HG02970 (cell line): ENCODE measurements at regions not wholly inside any gene's neighbourhood (a gene's known extent, or its start where the extent isn't known, plus 50 kb on each side); places are given as distances from the start of the nearest gene placed in this dataset.

ENCODE experiments used
- ATAC-seq: cut with Tn5 transposase; IDR thresholded peaks from one replicate; pipeline ENCODE4 v1.9.1; 2021; ENCODE audit warnings: mild to moderate bottlenecking, moderate library complexity, moderate number of reproducible peaks; ENCODE audit not compliant: unreplicated experiment, low FRiP score

DNA sequence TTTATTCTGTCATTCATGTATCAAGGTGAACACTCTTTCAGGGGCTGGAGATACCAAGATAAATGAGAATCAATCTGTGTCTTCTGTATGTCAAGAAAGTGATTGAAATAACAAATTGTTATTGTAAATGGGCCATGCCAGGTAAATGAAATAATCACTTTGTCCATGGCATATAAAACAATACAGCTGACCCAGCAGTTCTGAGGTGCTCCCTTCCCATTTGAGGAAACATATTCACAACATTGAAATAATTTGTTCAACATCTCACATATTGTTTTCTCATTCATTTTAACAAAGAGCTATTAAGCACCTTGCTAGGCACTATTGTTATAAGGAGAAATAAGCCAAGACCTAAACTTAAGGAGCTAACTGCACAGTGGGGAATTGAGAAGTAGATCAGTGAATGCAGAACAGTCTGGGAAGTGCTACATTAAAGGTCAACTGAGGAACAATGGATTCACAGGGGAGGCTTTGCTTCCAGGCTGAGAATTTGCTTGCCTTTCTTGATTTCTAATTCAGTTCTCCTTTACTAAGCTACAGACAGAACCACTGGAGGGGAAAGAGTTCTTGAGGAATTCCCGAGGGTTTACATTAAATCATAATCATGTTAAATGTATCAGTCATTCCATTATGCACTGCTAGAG lies 806.3 kb upstream of the ARPP21 start:
- no peak for ATAC-seq

- no peak for ATAC-seq
These were observed 801.2 kb upstream of the ARPP21 start for GRCh38 chr3:34837848-34838741.

DNA sequence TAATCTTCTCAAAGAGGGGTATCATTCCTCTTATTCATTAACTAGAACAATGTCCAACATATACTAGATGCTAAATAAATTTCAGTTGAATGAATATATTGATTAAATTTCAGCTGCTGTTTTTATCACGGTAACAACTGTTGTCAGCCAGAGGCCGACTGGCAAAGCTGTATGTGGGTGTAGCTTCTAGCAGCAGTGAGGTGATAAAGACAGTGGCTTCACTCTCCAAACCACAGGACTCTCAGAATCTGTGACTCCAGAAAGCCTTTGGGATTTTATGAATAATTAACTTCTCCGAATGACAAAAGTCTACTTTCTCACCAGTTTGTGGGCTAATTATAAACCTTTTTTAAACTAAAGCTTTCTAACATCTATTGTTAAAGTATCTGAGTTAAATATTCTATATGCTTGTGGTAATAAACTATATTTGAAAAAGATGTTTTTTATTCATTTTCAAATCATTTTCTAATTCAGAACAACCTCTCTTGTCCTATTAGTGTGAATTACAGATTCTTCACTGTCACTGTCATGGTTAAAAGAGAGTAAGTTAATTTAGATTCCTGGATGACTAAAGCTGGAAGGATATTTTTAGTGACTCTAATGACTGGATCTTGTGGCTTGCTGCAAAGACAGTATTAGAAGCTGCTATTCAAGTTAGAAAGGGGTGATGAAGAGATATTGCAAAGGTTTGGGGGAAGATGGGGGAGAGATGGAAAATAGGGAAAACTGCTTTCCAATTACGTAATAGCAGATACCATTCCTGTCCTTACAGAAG lies 796.4 kb upstream of the ARPP21 start:
- no peak for ATAC-seq

DNA sequence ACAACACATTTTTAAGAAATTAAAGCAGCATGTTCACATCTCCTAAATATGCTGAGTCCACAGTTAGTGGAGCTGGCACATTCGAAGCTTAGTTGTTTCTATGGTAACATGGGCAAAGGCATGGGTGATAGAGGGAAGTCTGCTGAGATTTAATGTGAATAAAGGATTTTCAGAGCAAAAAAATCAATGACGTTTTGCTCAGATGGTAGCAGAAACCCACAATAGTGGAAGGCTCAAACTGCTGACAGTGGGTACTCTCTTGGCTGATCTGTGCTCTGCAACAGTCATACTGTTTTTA lies 795.1 kb upstream of the ARPP21 start:
- no peak for ATAC-seq

DNA sequence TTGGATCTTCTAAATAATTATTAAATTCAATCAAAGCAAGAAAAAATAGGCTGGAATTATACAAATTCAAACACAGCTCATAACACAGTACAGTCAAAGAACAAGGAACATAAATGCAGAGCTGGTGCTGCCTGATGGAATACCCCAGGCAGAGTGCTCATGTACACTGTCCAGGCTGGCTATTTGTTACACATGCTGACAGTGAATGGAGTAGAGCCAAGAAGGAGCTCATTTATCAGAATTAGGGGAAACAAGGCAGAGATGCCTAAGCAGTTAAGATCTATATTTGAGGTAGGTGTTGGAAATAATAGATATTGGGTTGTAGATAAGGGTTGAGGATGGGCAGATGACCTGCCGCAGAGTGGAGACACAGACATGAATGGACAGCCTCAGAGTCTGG lies 788.2 kb upstream of the ARPP21 start:
- ATAC-seq: no peak

GRCh38 chr3:34852844-34853439 lies 786.4 kb upstream of the ARPP21 start:
- ATAC-seq: no peak

DNA sequence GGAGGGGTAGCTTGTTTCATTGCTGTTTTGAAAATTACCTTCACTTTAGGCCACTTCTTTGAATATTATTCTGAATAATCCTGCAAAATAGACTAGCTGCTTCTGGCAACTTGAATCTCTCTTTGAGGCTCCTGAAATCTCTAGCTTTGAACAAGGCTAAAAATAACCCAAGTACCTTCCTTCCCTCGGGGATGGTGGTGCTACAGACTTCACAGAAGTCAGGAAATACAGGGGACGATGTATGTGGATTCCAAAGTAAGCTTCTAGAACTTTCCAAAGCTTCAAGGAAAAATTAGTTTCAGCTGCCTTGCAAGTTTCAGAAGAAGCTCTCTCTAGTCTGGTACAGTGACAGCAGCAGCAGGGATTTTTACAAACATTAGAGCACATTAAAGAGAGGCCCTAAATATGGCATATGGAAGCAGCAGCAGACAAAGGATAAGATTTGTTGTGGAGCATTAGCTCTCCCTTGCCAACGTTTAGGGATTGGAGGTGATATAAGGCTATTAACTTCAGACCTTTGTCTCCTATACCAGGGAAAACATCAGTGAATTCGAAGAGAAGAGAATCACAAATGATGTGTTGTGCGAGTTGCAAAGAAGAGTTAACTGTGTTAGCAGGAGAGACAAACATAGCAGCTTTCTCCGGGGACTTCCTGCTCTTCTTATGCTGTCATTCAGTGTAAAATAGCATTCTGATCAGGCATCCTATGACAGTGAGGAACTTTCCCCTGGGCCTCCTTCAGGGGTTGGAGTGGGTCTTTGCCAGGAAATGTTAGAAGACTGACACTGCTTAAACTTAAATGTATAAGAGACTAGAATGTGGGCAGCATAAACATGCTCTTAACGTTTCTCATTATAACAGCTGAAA lies 783.0 kb upstream of the ARPP21 start:
- ATAC-seq: no peak

GRCh38 chr3:34858067-34858660 lies 781.2 kb upstream of the ARPP21 start:
- ATAC-seq: no peak

GRCh38 chr3:34859746-34860145 lies 779.6 kb upstream of the ARPP21 start:
- ATAC-seq: no peak

DNA sequence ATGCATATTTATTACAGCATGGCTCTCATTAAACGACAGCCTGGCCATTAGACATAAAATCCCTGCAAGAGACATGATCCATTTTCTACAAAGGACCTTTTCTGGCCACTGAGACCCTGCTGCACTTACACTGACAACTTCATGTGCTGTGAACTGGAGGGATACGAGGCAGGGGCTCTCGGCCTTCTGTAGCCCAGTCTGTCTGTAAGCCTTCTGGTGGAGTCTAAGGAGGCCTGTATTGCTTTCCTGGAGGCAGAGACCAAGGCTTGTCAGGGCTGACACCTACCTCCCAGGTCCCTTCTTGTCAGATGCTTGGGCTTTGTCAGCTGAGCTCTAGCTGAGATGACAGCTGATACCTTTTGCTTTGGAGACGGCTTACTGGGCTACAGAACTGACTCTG lies 776.9 kb upstream of the ARPP21 start:
- no peak for ATAC-seq

DNA sequence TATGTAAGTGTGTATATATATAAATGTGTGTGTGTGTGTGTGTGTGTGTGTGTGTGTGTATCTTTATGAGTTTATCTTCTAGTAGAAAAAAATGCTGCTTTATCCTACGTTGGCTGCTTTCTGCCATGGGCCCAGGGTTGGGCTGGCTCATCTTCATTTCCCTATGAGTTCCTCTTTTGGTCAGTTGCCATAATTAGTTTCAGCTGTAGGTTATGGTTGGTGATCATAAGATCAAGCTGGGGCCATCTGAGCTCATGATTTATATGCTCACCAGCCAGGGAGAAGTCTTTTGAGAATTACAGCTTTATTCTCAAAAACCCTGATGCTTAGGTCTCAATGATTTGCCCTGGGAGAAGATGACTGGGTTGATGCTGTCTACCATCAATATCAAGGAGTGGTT lies 775.8 kb upstream of the ARPP21 start:
- ATAC-seq: no peak

- ATAC-seq: no peak
These were observed 775.3 kb upstream of the ARPP21 start for GRCh38 chr3:34864011-34864410.

DNA sequence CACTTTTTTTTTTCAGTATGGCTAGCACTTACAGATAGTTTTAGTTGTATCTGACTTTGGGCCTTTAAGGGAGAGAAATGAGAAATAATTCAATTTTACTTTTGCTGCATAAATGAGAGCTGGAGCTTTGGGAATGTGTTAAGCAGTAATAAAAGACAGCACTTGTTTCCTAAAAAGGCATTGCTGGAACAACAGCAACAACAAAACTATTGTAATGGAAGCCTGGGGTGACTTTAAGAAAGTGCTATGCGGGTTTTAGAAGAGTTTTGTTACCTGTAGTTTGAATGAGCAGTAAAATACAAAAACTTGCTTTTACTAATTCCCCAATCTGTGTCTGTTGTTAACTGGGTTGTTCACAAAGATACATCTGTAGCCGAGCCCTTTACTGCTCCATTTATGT lies 774.0 kb upstream of the ARPP21 start:
- no peak for ATAC-seq

DNA sequence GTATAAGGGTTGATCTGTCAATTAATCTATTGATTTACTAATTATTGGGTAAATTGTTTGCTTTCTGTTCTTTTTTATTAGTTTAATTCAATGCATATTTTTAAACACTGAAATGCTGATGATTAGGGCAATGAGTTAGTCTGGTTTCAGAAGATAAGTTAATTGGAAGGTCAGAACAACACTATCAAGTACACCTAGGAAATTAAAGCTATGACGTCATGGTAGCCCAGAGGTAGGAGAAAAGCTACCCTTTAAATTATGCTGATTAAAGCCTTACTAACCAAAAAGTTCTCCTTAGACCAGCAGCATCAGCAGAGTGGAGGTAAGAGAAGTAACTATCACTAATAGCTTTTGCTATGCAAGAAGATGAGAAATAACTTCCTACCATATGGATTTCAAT lies 770.4 kb upstream of the ARPP21 start:
- ATAC-seq: no peak

DNA sequence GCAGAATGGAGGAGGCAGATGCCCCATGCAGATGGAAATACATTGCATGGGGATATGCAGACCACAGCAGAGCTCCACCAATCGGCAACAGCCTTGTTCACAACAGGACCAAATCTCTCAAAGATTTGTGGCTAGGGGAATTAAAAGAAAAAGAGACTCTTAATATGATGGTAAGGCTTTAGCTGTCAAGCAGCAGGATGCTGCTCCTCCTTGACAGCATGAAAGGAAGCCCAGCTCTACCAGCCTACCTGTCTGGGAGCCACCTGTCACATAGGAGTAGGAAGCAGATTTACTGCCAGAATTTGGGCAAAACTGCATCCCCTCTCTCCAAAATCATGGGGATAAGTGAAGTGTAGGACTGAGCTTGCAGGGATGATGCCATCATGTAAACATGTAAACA lies 769.6 kb upstream of the ARPP21 start:
- no peak for ATAC-seq

GRCh38 chr3:34872406-34872805 lies 766.9 kb upstream of the ARPP21 start:
- no peak for ATAC-seq

DNA sequence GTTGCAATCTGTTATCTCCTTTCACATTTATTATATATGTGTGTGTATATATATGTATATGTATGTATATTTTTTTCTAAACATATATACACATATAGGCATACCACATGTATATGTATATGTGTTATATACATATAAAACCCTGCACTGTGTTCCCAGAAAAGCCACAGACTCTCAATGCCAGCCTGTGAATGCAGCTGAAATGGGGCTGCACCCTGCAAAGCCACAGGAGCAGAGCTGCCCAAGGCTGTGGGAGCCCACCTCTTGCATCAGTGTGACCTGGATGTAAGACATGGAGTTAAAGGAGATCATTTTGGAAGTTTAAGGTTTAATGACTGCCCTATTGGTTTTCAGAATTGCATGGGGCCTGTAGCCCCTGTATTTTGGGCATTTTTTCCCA lies 762.3 kb upstream of the ARPP21 start:
- no peak for ATAC-seq

GRCh38 chr3:34878488-34878887 lies 760.8 kb upstream of the ARPP21 start:
- no peak for ATAC-seq

DNA sequence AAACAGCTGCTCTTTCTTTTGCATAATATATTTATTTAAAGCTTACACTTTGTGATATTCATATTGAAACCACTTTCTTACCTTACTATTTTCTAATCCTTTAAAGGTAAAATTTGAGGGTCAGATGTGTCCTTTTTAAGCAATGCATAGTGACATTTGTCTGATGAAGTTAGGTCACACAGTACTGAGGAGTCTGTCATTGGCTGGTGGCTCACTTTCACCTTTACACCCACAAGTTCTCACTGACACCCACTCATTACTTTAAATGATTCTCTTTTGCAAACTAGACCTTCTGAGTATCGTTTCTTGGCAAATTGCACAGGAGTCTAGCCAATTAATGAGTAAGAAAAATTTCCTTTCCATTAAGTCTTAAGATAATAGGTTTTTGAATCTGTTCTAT lies 758.3 kb upstream of the ARPP21 start:
- ATAC-seq: no peak

GRCh38 chr3:34882764-34883163 lies 756.6 kb upstream of the ARPP21 start:
- no peak for ATAC-seq
